Stomach (tissue), 8 donors: ENCODE measurements at regions not wholly inside any gene's neighbourhood (a gene's known extent, or its start where the extent isn't known, plus 50 kb on each side); places are given as distances from the start of the nearest gene placed in this dataset.

ENCODE experiments used
- DNase-seq, 2 donors: peaks; one replicate each; pipeline versions ENCODE4 v3.0.0 to v3.0.0-alpha.2; 2013 to 2019
- H3K27ac ChIP-seq, 5 donors: fragments of 200-600 bp in 4 of 5; sonication (generic) in 4 of 5; one replicate each; pipeline ENCODE4 v1.5.1; 2013 to 2019; ENCODE audit warnings: mild to moderate bottlenecking in 1 of 5, moderate library complexity in 1 of 5
- H3K27me3 ChIP-seq, 3 donors: fragments of 200-600 bp; sonication (generic); one replicate each; pipeline ENCODE4 v1.5.1; 2017 to 2019; ENCODE audit warnings: mixed run types in 1 of 3
- H3K36me3 ChIP-seq, 4 donors: fragments of 200-600 bp; sonication (generic); 1 replicate in 3 of 4; 2 replicates in 1 of 4; pipeline ENCODE4 v1.5.1; 2016 to 2019
- H3K4me1 ChIP-seq, 4 donors: fragments of 200-600 bp; sonication (generic); one replicate each; pipeline ENCODE4 v1.5.1; 2016 to 2019
- H3K4me3 ChIP-seq, 4 donors: fragments of 200-600 bp; sonication (generic) in 3 of 4; one replicate each; pipeline ENCODE4 v1.5.1; 2016 to 2019; ENCODE audit warnings: mild to moderate bottlenecking in 1 of 4
- H3K9me3 ChIP-seq, 4 donors: fragments of 200-600 bp; sonication (generic); one replicate each; pipeline ENCODE4 v1.5.1; 2016 to 2019
- EP300 ChIP-seq: sonication (generic); formaldehyde crosslinking; IDR thresholded peaks from one replicate; pipeline ENCODE4 v1.6.1; 2017; ENCODE audit warnings: antibody characterized with exemption
- POLR2A ChIP-seq, 4 donors: fragments of 450-650 bp; IDR thresholded peaks; one replicate each; pipeline ENCODE4 v1.6.1; 2016; ENCODE audit warnings: antibody characterized with exemption in 4 of 4, control low read depth in 2 of 4, mild to moderate bottlenecking in 1 of 4, moderate library complexity in 1 of 4
- POLR2AphosphoS5 ChIP-seq, 3 donors: sonication (generic); formaldehyde crosslinking; IDR thresholded peaks; one replicate each; pipeline ENCODE4 v1.6.1; 2016; ENCODE audit warnings: antibody characterized with exemption in 3 of 3
- WGBS, 5 donors: extraction: QIAGEN DNeasy Blood & Tissue Kit in 3 of 5; methylation state at CpG; one replicate each; pipeline versions ENCODE4 v1.1.5 to v1.1.7; 2013 to 2018; 5-methylcytosine and 5-hydroxymethylcytosine counted together
- intact Hi-C: fragments of 100-400 bp; cut with DNase I; formaldehyde crosslinking; loops from one replicate; pipeline ENCODE4 v1.15.1; 2023; ENCODE audit warnings: low total_unique reads
- TF ChIP-seq, protein P1 (sequence below), 7 experiments: fragments of 450-650 bp in 4 of 7; fragments of 200-600 bp in 3 of 7; sonication (generic) in 3 of 7; IDR thresholded peaks; one replicate each; pipeline ENCODE4 v1.5.1; 2016 to 2019; ENCODE audit warnings: antibody characterized with exemption in 7 of 7, control low read depth in 2 of 7, mild to moderate bottlenecking in 1 of 7
- donor health status: healthy with polysubstance abuse.
- donor health status: Bipolar disorder and iron deficiency.
- donor health status: healthy.

DNA sequence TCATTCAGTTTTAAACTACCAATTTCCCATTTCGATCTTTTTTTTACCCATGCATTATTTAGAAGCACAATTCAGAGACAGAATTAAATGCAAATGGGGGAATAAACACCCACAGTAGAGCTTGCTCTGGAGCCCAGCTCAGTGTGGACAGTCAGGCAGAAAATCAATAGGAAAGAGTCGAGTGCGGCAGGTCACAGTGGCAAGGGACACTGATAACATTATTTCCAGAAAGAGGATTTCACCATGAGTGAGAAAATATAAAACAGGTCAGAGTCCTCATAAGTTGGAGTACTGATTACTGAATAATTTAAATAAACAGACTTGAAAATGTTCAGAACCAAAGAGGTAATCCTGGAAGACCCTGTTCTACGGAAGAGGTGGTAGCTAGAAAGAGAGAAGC is 532.5 kb downstream of the CCSER2 start:
- no peaks in the 10 kb centered on the region for H3K9me3 ChIP-seq
- intact Hi-C loops, result no loop called here
- H3K4me3 ChIP-seq, result no peak overlapping the region
- no peaks in the 10 kb centered on the region for H3K27me3 ChIP-seq
- 65 to 87% (median 74%) methylated on average over 4 of the region's 4 CpGs for WGBS, 5 donors
- no peak for DNase-seq
- no peaks in the 10 kb centered on the region for H3K4me1 ChIP-seq
- no peak overlapping the region for H3K27ac ChIP-seq
- TF ChIP-seq POLR2A (IDR thresholded peaks at IDR 0.05), result no peak
- TF ChIP-seq EP300, result no peak
- TF ChIP-seq, protein P1, sequence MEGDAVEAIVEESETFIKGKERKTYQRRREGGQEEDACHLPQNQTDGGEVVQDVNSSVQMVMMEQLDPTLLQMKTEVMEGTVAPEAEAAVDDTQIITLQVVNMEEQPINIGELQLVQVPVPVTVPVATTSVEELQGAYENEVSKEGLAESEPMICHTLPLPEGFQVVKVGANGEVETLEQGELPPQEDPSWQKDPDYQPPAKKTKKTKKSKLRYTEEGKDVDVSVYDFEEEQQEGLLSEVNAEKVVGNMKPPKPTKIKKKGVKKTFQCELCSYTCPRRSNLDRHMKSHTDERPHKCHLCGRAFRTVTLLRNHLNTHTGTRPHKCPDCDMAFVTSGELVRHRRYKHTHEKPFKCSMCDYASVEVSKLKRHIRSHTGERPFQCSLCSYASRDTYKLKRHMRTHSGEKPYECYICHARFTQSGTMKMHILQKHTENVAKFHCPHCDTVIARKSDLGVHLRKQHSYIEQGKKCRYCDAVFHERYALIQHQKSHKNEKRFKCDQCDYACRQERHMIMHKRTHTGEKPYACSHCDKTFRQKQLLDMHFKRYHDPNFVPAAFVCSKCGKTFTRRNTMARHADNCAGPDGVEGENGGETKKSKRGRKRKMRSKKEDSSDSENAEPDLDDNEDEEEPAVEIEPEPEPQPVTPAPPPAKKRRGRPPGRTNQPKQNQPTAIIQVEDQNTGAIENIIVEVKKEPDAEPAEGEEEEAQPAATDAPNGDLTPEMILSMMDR (IDR thresholded peaks at IDR 0.05), result no peak
- no peak for TF ChIP-seq POLR2AphosphoS5 (IDR thresholded peaks at IDR 0.05)
- no peaks in the 10 kb centered on the region for H3K36me3 ChIP-seq

DNA sequence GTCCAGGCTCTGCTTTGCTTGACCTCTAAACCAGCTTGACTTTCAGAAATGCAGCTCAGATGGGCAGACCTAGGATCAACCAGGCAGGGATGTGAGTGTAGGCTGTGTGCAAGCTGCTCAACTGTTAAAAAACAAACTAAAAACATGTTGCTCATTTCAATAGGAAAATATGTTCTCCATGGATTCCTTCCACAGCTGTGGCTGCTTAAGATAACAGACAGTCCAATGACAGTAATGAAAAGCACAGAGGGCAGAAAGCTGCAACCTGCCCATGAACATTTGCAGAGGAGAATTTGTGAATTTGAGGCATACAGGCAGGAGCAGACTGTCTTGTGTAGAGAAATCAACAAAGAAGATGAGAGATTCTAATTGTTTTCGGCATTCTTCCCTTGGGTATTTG is 534.2 kb downstream of the CCSER2 start:
- WGBS, 5 donors, result 76 to 96% (median 85%) methylated on average over 1 of the region's 1 CpG
- H3K4me1 ChIP-seq, result no peaks in the 10 kb centered on the region
- no peaks in the 10 kb centered on the region for H3K9me3 ChIP-seq
- no peak overlapping the region for H3K27ac ChIP-seq
- no peaks in the 10 kb centered on the region for H3K36me3 ChIP-seq
- intact Hi-C loops, result no loop called here
- H3K27me3 ChIP-seq, result no peaks in the 10 kb centered on the region
- TF ChIP-seq, protein P1 (IDR thresholded peaks at IDR 0.05), result no peak
- TF ChIP-seq EP300, result no peak
- TF ChIP-seq POLR2AphosphoS5 (IDR thresholded peaks at IDR 0.05), result no peak
- no peak for TF ChIP-seq POLR2A (IDR thresholded peaks at IDR 0.05)
- no peak for DNase-seq
- no peak overlapping the region for H3K4me3 ChIP-seq

GRCh38 chr10:84863675-84864074 is 535.3 kb downstream of the CCSER2 start:
- intact Hi-C loops, result no loop called here
- TF ChIP-seq POLR2AphosphoS5 (IDR thresholded peaks at IDR 0.05), result no peak
- no peak for TF ChIP-seq POLR2A (IDR thresholded peaks at IDR 0.05)
- no peak for TF ChIP-seq EP300
- TF ChIP-seq, protein P1 (IDR thresholded peaks at IDR 0.05), result no peak
- no peaks in the 10 kb centered on the region for H3K9me3 ChIP-seq
- no peak for DNase-seq
- no peak overlapping the region for H3K4me3 ChIP-seq
- H3K27ac ChIP-seq, result no peak overlapping the region
- no peaks in the 10 kb centered on the region for H3K27me3 ChIP-seq
- no peaks in the 10 kb centered on the region for H3K36me3 ChIP-seq
- 81 to 94% (median 86%) methylated on average over 2 of the region's 2 CpGs for WGBS, 5 donors
- H3K4me1 ChIP-seq, result no peaks in the 10 kb centered on the region

GRCh38 chr10:84876116-84876999 is 548.0 kb downstream of the CCSER2 start:
- TF ChIP-seq POLR2A (IDR thresholded peaks at IDR 0.05) (no peak), POLR2AphosphoS5 (IDR thresholded peaks at IDR 0.05) (no peak), EP300 (no peak)
- TF ChIP-seq, protein P1 (IDR thresholded peaks at IDR 0.05), result no peak
- no peak overlapping the region for H3K27ac ChIP-seq
- no peak for DNase-seq
- no peaks in the 10 kb centered on the region for H3K4me1 ChIP-seq
- 33 to 47% (median 40%) methylated on average over 4 of the region's 4 CpGs for WGBS, 5 donors
- intact Hi-C loops, result no loop called here
- no peak overlapping the region for H3K4me3 ChIP-seq
- H3K27me3 ChIP-seq, result no peaks in the 10 kb centered on the region
- H3K36me3 ChIP-seq, result no peaks in the 10 kb centered on the region
- H3K9me3 ChIP-seq, result no peaks in the 10 kb centered on the region
